ENCODE measurements at regions not wholly inside any gene's neighbourhood (a gene's known extent, or its start where the extent isn't known, plus 50 kb on each side); places are given as distances from the start of the nearest gene placed in this dataset.

- Mint-ChIP-seq H3K4me3 (no peak overlapping the region), H3K9me3 (no peaks in the 10 kb centered on the region), H3K36me3 (ENCODE audit: low read depth) (no peaks in the 10 kb centered on the region), H3K4me1 (no peaks in the 10 kb centered on the region), H3K27me3 (no peaks in the 10 kb centered on the region), H3K27ac (no peak overlapping the region)
- intact Hi-C loops (cut with micrococcal nuclease), result no loop called here
- DNase-seq, result no peak
Measured at GRCh38 chr6:164283574-164283973, 869.1 kb downstream of the QKI start.

GRCh38 chr6:164276211-164276610, 861.7 kb downstream of the QKI start:
- no peaks in the 10 kb centered on the region for H3K4me1 Mint-ChIP-seq
- no peak overlapping the region for H3K27ac Mint-ChIP-seq
- no peaks in the 10 kb centered on the region for H3K9me3 Mint-ChIP-seq
- H3K36me3 Mint-ChIP-seq (ENCODE audit: low read depth), result no peaks in the 10 kb centered on the region
- no peak overlapping the region for H3K4me3 Mint-ChIP-seq
- no peak for DNase-seq
- intact Hi-C loops (cut with micrococcal nuclease), result no loop called here
- H3K27me3 Mint-ChIP-seq, result no peaks in the 10 kb centered on the region

DNA sequence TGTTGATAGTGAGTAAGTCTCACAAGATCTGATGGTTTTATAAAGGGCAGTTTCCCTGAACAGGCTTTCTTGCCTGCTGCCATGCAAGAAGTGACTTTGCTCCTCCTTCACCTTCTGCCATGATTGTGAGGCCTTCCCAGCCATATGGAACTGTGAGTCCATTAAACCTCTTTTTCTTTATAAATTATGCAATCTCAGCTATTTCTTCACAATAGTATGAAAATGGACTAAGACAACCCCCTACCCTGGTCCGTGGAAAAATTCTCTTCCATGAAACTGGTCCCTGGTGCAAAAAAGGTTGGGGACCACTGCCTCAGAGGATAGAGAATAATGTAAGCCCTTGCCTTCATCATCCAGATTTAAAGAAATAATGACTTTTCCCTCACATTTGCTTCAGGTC, 861.3 kb downstream of the QKI start:
- Mint-ChIP-seq H3K4me1 (no peaks in the 10 kb centered on the region), H3K36me3 (ENCODE audit: low read depth) (no peaks in the 10 kb centered on the region), H3K4me3 (no peak overlapping the region), H3K9me3 (no peaks in the 10 kb centered on the region), H3K27me3 (no peaks in the 10 kb centered on the region), H3K27ac (no peak overlapping the region)
- intact Hi-C loops (cut with micrococcal nuclease), result no loop called here
- no peak for DNase-seq

DNA sequence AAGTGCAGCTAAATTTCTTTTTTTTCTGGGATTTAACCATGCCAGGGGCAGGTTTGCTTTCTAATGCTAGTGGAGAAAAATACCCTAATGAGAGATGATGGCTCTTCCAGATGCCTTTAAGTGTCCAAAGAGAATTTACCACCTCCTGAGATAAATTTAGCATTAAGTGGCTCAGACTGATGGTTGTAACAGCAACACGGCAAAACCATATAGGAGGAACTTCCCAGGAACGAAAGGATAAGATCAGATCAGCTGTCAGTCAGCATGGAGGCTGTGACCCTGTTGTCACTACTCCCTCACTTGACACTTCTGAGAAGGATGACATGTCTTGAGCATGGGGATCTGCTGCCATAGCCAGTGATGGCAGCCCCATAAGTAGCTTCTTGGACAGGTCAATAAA, 860.0 kb downstream of the QKI start:
- no peaks in the 10 kb centered on the region for H3K4me1 Mint-ChIP-seq
- intact Hi-C loops (cut with micrococcal nuclease), result no loop called here
- H3K4me3 Mint-ChIP-seq, result no peak overlapping the region
- no peak for DNase-seq
- no peaks in the 10 kb centered on the region for H3K9me3 Mint-ChIP-seq
- H3K27me3 Mint-ChIP-seq, result no peaks in the 10 kb centered on the region
- H3K36me3 Mint-ChIP-seq (ENCODE audit: low read depth), result no peaks in the 10 kb centered on the region
- H3K27ac Mint-ChIP-seq, result no peak overlapping the region

- H3K36me3 Mint-ChIP-seq (ENCODE audit: low read depth), result no peaks in the 10 kb centered on the region
- no peaks in the 10 kb centered on the region for H3K9me3 Mint-ChIP-seq
- no peak overlapping the region for H3K4me3 Mint-ChIP-seq
- H3K4me1 Mint-ChIP-seq, result no peaks in the 10 kb centered on the region
- intact Hi-C loops (cut with micrococcal nuclease), result no loop called here
- H3K27me3 Mint-ChIP-seq, result no peaks in the 10 kb centered on the region
- DNase-seq, result no peak
- H3K27ac Mint-ChIP-seq, result no peak overlapping the region
Measured at GRCh38 chr6:164273491-164273890, 859.0 kb downstream of the QKI start.

DNA sequence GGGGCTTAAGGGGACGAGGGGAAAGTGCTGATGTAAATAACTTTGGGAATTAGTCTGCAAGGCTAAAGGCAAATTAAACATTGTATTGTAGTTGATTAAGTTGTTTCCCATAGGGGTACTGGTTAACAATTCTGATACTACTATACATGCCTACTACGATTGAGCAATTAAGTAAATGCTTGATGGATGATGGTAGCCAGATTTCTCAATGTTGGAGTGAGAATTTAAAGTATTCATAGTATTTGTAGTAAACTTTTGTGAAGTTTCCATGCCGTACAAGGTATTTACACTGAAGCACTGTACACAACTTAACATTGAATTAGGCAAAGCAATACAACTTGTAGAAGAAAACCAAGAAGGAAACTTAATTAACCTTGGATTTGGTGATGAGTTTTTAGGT, 852.3 kb downstream of the QKI start:
- Mint-ChIP-seq H3K27ac (no peak overlapping the region), H3K4me3 (no peak overlapping the region), H3K9me3 (no peaks in the 10 kb centered on the region), H3K4me1 (no peaks in the 10 kb centered on the region), H3K36me3 (ENCODE audit: low read depth) (no peaks in the 10 kb centered on the region), H3K27me3 (no peaks in the 10 kb centered on the region)
- no peak for DNase-seq
- intact Hi-C loops (cut with micrococcal nuclease), result no loop called here

DNA sequence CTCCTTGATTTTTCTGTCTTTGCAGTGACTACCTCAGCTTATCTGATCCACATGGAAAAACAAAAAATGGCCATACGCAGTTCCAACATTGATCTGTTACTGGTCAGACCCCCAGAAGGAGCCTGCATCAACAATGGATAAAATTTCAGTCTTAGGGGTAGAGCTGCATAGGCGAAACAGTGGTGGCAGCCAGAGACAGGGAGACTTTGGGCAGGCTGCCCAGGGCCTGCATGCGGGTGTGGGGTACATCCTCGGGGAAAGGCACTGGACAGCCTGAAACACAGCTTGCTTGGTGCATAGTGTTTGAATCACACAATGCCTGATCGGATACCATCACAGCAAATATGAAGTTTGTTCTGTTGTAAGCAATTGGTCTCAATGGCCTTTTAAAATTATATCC, 847.8 kb downstream of the QKI start:
- no peak for DNase-seq
- Mint-ChIP-seq H3K4me3 (no peak overlapping the region), H3K27ac (no peak overlapping the region), H3K27me3 (no peaks in the 10 kb centered on the region), H3K36me3 (ENCODE audit: low read depth) (no peaks in the 10 kb centered on the region), H3K4me1 (no peaks in the 10 kb centered on the region), H3K9me3 (no peaks in the 10 kb centered on the region)
- intact Hi-C loops (cut with micrococcal nuclease), result no loop called here

- intact Hi-C loops (cut with micrococcal nuclease), result no loop called here
- Mint-ChIP-seq H3K4me3 (no peak overlapping the region), H3K27me3 (no peaks in the 10 kb centered on the region), H3K4me1 (no peaks in the 10 kb centered on the region), H3K27ac (no peak overlapping the region), H3K36me3 (ENCODE audit: low read depth) (no peaks in the 10 kb centered on the region), H3K9me3 (no peaks in the 10 kb centered on the region)
- DNase-seq, result no peak
Measured at GRCh38 chr6:164258421-164258820, 843.9 kb downstream of the QKI start.

DNA sequence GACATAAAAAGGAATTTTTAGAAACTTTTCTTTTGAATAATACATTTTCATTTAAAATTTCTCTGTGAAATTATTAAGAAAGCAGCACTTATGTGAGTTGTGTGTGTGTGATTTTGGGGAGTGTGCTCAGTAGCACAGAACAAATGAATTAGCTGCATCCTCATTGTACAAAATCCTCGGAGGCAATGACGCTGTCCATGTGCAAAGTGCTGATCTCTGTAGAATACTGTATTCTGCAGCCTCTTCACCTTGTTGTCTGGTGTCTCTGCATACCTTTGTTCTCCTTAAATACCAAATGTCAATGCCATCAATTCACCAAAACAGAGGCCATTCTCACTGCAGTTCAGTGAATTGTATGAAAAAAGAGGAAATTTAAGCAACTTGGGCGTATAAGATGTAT, 838.4 kb downstream of the QKI start:
- H3K4me1 Mint-ChIP-seq, result no peaks in the 10 kb centered on the region
- DNase-seq, result no peak
- no peaks in the 10 kb centered on the region for H3K36me3 Mint-ChIP-seq (ENCODE audit: low read depth)
- H3K9me3 Mint-ChIP-seq, result no peaks in the 10 kb centered on the region
- intact Hi-C loops (cut with micrococcal nuclease), result no loop called here
- H3K27me3 Mint-ChIP-seq, result no peaks in the 10 kb centered on the region
- H3K27ac Mint-ChIP-seq, result no peak overlapping the region
- no peak overlapping the region for H3K4me3 Mint-ChIP-seq

GRCh38 chr6:164252291-164252690, 837.8 kb downstream of the QKI start:
- Mint-ChIP-seq H3K9me3 (no peaks in the 10 kb centered on the region), H3K4me3 (no peak overlapping the region), H3K27me3 (no peaks in the 10 kb centered on the region), H3K27ac (no peak overlapping the region), H3K4me1 (no peaks in the 10 kb centered on the region), H3K36me3 (ENCODE audit: low read depth) (no peaks in the 10 kb centered on the region)
- DNase-seq, result no peak
- intact Hi-C loops (cut with micrococcal nuclease), result no loop called here

DNA sequence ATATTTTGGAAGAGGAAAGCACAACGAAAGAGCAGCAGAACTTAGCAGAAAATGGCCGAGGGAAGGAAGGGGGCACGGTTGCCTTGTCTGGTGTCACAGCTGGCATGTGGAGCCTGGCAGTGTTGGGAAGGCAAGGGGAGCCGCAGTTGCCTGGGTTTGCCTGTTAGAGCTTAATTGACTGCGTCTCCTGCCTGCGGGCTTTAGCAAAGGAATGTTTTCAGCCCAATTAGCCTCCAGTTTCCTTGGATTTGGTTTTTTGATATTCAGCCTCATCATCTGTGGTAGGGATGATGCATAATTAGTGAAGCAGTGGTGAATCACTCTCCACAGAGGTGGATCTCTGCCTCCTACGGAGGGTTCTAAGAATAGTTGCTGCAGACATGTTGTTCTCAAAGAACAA, 832.6 kb downstream of the QKI start:
- no peak for DNase-seq
- Mint-ChIP-seq H3K4me1 (no peaks in the 10 kb centered on the region), H3K4me3 (no peak overlapping the region), H3K36me3 (ENCODE audit: low read depth) (no peaks in the 10 kb centered on the region), H3K27ac (no peak overlapping the region), H3K9me3 (no peaks in the 10 kb centered on the region), H3K27me3 (no peaks in the 10 kb centered on the region)
- intact Hi-C loops (cut with micrococcal nuclease), result no loop called here

GRCh38 chr6:164246082-164246481, 831.6 kb downstream of the QKI start:
- no peaks in the 10 kb centered on the region for H3K27me3 Mint-ChIP-seq
- no peaks in the 10 kb centered on the region for H3K9me3 Mint-ChIP-seq
- no peak overlapping the region for H3K4me3 Mint-ChIP-seq
- DNase-seq, result no peak
- no peak overlapping the region for H3K27ac Mint-ChIP-seq
- intact Hi-C loops (cut with micrococcal nuclease), result no loop called here
- H3K4me1 Mint-ChIP-seq, result no peaks in the 10 kb centered on the region
- H3K36me3 Mint-ChIP-seq (ENCODE audit: low read depth), result no peaks in the 10 kb centered on the region

GRCh38 chr6:164243949-164244348, 829.4 kb downstream of the QKI start:
- peaks cover 9% of the 10 kb centered on the region for H3K9me3 Mint-ChIP-seq
- no peak for DNase-seq
- H3K27me3 Mint-ChIP-seq, result no peaks in the 10 kb centered on the region
- no peak overlapping the region for H3K4me3 Mint-ChIP-seq
- H3K36me3 Mint-ChIP-seq (ENCODE audit: low read depth), result no peaks in the 10 kb centered on the region
- no peaks in the 10 kb centered on the region for H3K4me1 Mint-ChIP-seq
- H3K27ac Mint-ChIP-seq, result no peak overlapping the region
- intact Hi-C loops (cut with micrococcal nuclease), result no loop called here

DNA sequence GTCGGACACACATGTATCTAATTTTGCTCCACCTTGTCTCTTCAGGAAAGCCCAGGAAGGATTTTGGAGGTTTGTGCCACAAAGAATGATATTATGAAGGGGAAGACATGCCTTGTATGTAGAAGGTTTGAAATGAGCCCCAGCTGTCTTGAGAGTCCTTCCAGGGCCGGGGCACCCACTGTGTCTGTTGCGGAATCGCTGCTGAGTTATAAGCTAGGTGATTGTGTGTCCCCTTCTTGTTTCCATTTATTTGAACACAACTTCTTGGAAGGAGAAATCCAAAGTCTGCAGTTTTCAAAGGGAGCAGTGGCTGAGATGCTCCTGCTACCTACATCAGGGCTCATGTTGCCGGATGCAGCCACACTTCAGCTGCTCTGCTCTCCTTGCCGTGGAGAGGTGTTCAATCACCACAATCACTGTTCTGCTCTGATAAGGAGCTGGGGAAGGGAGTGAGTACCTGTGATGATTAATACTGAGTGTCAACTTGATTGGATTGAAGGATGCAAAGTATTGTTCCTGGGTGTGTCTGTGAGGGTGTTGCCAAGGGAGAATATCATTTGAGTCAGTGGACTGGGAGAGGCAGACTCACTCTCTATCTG, 828.6 kb downstream of the QKI start:
- intact Hi-C loops (cut with micrococcal nuclease), result no loop called here
- no peak overlapping the region for H3K27ac Mint-ChIP-seq
- H3K36me3 Mint-ChIP-seq (ENCODE audit: low read depth), result no peaks in the 10 kb centered on the region
- H3K9me3 Mint-ChIP-seq, result peaks cover 9% of the 10 kb centered on the region
- H3K4me1 Mint-ChIP-seq, result no peaks in the 10 kb centered on the region
- DNase-seq, result no peak
- H3K27me3 Mint-ChIP-seq, result no peaks in the 10 kb centered on the region
- no peak overlapping the region for H3K4me3 Mint-ChIP-seq

- no peak for DNase-seq
- Mint-ChIP-seq H3K36me3 (ENCODE audit: low read depth) (no peaks in the 10 kb centered on the region), H3K4me1 (no peaks in the 10 kb centered on the region), H3K9me3 (peaks cover 6% of the 10 kb centered on the region), H3K27ac (no peak overlapping the region), H3K4me3 (no peak overlapping the region), H3K27me3 (no peaks in the 10 kb centered on the region)
- intact Hi-C loops (cut with micrococcal nuclease), result no loop called here
Measured at GRCh38 chr6:164230804-164231203, 816.3 kb downstream of the QKI start.
